Right atrium auricular region (tissue), 2 donors: ENCODE measurements at regions not wholly inside any gene's neighbourhood (a gene's known extent, or its start where the extent isn't known, plus 50 kb on each side); places are given as distances from the start of the nearest gene placed in this dataset.

ENCODE experiments used
- DNase-seq: peaks from one replicate; pipeline ENCODE4 v3.0.0-alpha.2; 2019; ENCODE audit warnings: low spot score
- H3K27ac ChIP-seq, 2 donors: fragments of 200-600 bp; sonication (generic); 1 replicate in 1 of 2; 2 replicates in 1 of 2; pipeline ENCODE4 v1.5.1; 2016 to 2019
- H3K27me3 ChIP-seq, 2 donors: fragments of 200-600 bp; sonication (generic); one replicate each; pipeline versions ENCODE4 v1.5.1 to v1.6.0; 2017 to 2019
- H3K36me3 ChIP-seq: fragments of 200-600 bp; sonication (generic); one replicate; pipeline ENCODE4 v1.5.1; 2016
- H3K4me1 ChIP-seq, 2 donors: fragments of 200-600 bp; sonication (generic); one replicate each; pipeline versions ENCODE4 v1.5.1 to v1.6.0; 2017 to 2019
- H3K4me3 ChIP-seq, 2 donors: fragments of 200-600 bp; sonication (generic); 1 replicate in 1 of 2; 2 replicates in 1 of 2; pipeline ENCODE4 v1.5.1; 2017 to 2019; ENCODE audit warnings: mild to moderate bottlenecking in 1 of 2, moderate library complexity in 1 of 2
- H3K9me3 ChIP-seq, 2 donors: fragments of 200-600 bp; sonication (generic); one replicate each; pipeline ENCODE4 v1.5.1; 2019
- TF ChIP-seq, protein P1 (sequence below), 2 donors: fragments of 200-600 bp; sonication (generic); IDR thresholded peaks; one replicate each; pipeline ENCODE4 v1.5.1; 2019; ENCODE audit warnings: antibody characterized with exemption in 2 of 2

DNA sequence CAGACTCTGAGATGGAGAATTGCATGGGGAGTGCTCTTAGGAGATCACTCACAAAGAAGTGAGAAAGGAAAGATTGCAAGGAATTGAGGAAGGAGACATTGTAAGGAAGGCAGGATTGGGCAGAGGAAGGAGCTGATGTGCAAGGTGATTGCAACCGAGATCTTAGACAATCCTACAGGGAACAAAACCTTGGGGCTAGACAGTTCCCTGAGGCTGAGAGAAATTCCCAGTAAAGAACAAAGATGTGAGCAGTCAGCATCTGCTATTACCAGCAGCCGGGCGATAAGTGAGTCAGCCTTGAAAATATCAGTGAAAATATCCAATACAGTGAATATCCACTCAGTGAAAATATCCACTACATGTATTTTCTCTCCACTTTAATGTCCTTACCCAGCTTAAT is 143.6 kb upstream of the TBC1D5 start:
- no peaks in the 10 kb centered on the region for H3K36me3 ChIP-seq
- no peaks in the 10 kb centered on the region for H3K27me3 ChIP-seq
- H3K27ac ChIP-seq = no peak overlapping the region
- no peaks in the 10 kb centered on the region for H3K9me3 ChIP-seq
- TF ChIP-seq, protein P1, sequence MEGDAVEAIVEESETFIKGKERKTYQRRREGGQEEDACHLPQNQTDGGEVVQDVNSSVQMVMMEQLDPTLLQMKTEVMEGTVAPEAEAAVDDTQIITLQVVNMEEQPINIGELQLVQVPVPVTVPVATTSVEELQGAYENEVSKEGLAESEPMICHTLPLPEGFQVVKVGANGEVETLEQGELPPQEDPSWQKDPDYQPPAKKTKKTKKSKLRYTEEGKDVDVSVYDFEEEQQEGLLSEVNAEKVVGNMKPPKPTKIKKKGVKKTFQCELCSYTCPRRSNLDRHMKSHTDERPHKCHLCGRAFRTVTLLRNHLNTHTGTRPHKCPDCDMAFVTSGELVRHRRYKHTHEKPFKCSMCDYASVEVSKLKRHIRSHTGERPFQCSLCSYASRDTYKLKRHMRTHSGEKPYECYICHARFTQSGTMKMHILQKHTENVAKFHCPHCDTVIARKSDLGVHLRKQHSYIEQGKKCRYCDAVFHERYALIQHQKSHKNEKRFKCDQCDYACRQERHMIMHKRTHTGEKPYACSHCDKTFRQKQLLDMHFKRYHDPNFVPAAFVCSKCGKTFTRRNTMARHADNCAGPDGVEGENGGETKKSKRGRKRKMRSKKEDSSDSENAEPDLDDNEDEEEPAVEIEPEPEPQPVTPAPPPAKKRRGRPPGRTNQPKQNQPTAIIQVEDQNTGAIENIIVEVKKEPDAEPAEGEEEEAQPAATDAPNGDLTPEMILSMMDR (IDR thresholded peaks at IDR 0.05) = no peak
- H3K4me3 ChIP-seq = no peak overlapping the region
- no peaks in the 10 kb centered on the region for H3K4me1 ChIP-seq
- no peak for DNase-seq

DNA sequence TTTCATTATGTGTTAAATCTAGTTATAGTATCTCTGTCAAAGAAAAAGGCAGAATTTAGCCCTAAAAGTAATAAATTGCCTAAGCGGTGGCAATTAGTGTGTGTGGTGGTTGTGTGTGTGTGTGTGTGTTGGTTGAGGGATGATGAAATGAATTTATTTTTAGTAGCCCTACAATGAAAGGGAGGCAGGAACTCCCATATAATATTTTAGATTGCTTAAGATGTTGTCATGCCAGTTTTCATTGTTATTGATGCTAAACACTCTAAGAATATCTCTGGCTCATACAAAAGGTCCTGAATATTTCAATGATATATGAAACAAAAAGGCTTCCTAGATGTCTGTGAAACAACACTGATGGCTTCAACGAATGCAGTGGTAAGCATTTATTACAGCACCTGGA is 140.6 kb upstream of the TBC1D5 start:
- TF ChIP-seq, protein P1 (IDR thresholded peaks at IDR 0.05) = no peak
- Histone ChIP-seq H3K36me3 (no peaks in the 10 kb centered on the region), H3K27me3 (no peaks in the 10 kb centered on the region), H3K27ac (no peak overlapping the region), H3K9me3 (no peaks in the 10 kb centered on the region), H3K4me1 (no peaks in the 10 kb centered on the region), H3K4me3 (no peak overlapping the region)
- no peak for DNase-seq

DNA sequence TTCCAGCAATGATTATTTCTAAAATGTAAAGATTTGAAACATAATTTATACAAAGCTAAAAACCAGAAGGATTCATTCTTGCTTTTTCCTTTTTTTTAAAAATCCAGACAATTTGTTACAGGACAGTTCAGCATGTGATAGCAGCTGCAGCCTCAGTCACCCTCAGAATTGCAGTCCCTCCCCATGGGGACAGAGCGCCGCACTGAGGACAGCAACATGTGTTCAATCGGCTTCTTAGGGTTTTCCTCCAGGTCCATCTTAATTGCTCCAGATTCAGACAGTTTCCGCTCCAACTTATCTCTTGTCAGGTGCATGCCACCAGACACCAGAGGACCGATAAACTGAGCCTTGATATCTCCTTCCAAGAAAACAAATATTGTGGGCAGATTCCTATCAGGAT is 134.9 kb upstream of the TBC1D5 start:
- Histone ChIP-seq H3K9me3 (no peaks in the 10 kb centered on the region), H3K4me3 (no peak overlapping the region), H3K36me3 (no peaks in the 10 kb centered on the region), H3K27me3 (no peaks in the 10 kb centered on the region), H3K4me1 (no peaks in the 10 kb centered on the region), H3K27ac (no peak overlapping the region)
- no peak for DNase-seq
- TF ChIP-seq, protein P1 (IDR thresholded peaks at IDR 0.05) = no peak

DNA sequence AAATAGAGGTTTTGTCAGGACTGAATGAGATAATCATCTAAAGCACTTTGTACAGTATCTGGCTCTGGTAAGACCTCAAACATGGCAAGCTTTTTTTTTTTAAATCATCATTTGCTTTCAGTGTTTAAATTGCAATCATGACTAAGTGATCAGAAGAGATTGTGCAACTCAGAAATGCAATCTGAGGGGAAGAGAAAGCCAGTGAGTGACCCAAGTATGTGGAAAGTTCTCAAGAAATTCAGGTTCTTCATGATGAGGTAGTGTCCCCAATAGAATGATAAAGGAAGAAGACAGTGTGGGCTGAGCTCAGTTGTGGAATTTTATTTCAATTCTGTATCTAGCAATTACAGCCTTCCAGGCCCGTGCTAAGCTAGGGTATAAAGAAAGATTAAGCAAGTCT is 132.2 kb upstream of the TBC1D5 start:
- TF ChIP-seq, protein P1 (IDR thresholded peaks at IDR 0.05) = no peak
- no peaks in the 10 kb centered on the region for H3K36me3 ChIP-seq
- no peaks in the 10 kb centered on the region for H3K9me3 ChIP-seq
- H3K27me3 ChIP-seq = no peaks in the 10 kb centered on the region
- DNase-seq = no peak
- no peak overlapping the region for H3K4me3 ChIP-seq
- H3K27ac ChIP-seq = no peak overlapping the region
- H3K4me1 ChIP-seq = no peaks in the 10 kb centered on the region

DNA sequence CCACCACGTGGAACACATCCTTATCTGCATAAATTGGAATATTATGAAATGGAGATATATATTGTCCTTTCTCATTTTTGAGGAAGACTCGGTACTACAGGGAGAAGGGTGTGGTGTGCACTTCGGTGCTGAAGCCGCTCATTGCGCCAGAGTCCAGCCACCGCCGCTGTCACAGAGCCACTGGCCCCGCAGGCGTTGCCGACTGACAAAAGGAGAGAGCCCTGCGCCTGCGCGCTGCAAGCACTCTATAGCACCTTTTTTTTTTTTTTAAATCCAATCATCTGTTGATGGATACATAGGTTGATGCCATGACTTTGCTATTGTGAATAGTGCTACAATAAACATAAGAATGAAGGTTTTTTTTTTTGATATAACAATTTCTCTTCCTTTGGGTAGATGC is 130.0 kb upstream of the TBC1D5 start:
- H3K4me1 ChIP-seq = no peaks in the 10 kb centered on the region
- TF ChIP-seq, protein P1 (IDR thresholded peaks at IDR 0.05) = no peak

DNA sequence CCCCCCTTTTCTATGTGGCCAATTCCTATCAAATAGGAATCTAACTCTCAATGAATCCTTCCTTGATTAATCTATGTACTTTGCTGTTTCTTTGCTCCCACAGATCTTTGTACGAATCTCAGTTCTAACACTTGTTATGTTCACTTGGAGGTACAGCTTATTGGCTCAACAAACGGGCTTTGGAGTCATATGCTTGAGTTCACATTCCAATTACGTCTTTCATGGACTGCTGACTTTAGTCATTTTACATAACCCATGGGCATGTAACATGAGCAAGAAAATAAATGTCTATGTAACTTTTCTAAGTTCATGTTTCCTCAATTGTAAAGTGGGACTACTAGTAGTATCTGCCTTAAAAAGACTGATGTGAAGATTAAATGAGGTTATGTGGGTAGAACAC is 123.2 kb upstream of the TBC1D5 start:
- TF ChIP-seq, protein P1 (IDR thresholded peaks at IDR 0.05) = no peak
- Histone ChIP-seq H3K27me3 (no peaks in the 10 kb centered on the region), H3K27ac (no peak overlapping the region), H3K4me3 (no peak overlapping the region), H3K4me1 (no peaks in the 10 kb centered on the region), H3K9me3 (no peaks in the 10 kb centered on the region), H3K36me3 (no peaks in the 10 kb centered on the region)
- no peak for DNase-seq

More for the DNA sequence above, 130.0 kb upstream of the TBC1D5 start:
- H3K27me3 ChIP-seq = no peaks in the 10 kb centered on the region
- H3K4me3 ChIP-seq = no peak overlapping the region
- no peaks in the 10 kb centered on the region for H3K36me3 ChIP-seq
- no peaks in the 10 kb centered on the region for H3K9me3 ChIP-seq
- H3K27ac ChIP-seq = no peak overlapping the region
- DNase-seq = no peak
